ENCODE measurements at regions not wholly inside any gene's neighbourhood (a gene's known extent, or its start where the extent isn't known, plus 50 kb on each side); places are given as distances from the start of the nearest gene placed in this dataset.
A peak's percentile ranks its signal among the peaks of the same experiment; 100 is the strongest.

DNA sequence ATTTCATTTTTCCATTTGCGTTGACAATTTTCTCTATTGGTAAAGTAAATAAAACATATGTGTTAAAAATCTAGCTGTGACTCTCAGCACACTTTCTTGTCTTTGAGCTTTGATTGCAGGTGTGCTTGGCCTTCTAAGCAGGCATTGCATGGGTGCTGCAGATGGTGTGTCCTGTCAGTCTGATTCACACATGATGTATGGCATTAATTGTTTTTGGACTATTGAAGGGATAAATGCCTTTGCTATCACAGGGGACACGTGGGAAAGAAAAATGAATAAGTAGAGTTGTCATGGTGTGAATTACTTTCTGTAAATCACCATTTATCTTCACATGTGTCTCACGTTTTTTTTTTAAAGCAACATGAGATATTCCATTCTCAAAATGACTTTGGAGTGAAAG, 211.3 kb upstream of the NAV3 start:
- no peak for DNase-seq

DNA sequence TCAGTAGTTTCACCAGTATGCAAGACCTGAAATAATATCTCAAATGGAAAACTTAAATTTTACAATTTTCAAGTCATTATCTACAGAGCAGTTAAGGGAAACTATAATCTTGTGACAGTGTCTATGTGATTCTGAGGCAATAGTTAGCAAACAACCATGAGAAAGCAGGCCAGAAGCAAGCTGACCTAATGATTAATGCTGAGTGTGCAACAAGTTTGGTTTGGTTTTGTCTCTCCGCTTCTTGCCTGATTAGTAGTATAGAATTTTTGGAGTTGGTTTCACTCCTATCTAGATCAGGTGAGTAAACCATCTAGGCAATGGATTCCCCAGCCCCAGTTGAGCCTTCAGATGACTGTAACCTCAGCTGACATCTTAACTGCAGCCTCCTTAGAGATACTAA, 212.9 kb upstream of the NAV3 start:
- no peak for DNase-seq

DNA sequence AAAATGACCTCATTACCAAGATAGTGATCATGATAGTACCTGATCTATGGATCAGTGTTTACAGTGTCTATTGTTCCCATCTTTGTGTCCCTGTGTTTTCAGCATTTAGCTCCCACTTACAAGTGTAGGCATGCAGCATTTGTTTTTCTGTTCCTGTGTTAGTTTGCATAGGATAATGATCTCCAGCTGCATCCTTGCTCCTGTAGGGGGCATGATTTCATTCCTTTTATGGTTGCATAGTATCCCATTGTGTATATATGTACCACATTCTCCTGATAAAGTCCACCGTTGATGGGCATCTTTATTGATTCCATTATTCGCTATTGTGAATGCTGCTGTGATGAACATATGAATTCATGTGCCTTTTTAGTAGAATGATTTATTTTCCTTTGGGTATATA, 215.4 kb upstream of the NAV3 start:
- peak in 1 of 2 experiments; percentile 9 for DNase-seq

DNA sequence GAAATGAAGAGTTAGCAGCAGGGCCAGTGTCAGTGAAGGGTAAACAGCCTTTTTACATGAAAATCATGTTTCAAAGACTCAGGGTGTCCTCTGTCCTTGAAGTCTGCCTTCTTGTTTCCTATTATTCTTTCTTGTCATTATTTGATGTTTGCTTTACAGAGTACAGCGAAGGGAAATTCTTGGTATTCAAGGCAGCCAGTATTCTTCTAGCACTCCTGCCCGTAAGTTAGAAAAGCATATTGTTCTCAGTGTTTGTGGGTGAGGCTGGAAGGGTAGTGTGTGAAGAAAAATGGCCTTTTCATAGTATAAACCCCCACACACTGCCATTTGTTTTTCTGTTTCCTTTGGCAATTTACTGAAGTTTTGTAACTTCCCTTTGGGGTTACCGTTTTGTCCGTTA, 217.3 kb upstream of the NAV3 start:
- DNase-seq: no peak

DNA sequence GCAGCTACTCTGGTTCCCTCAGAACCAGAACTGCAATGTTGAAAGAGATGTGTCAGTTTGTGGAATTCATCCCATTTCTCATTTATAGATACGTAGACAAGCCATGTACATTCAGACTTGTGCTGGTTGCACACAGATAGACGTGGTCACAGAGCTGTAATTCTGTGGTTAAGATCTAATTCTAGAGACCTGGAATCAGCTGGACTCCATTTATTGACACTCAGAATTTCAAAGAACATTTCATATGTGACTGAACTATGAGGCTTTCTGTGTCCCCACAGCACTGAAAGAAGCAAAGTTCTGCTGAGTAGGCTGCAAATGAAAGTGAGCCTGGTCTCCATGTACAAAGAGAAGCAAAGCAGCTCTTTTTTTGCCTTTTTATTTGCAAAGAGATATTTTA, 220.2 kb upstream of the NAV3 start:
- no peak for DNase-seq

DNA sequence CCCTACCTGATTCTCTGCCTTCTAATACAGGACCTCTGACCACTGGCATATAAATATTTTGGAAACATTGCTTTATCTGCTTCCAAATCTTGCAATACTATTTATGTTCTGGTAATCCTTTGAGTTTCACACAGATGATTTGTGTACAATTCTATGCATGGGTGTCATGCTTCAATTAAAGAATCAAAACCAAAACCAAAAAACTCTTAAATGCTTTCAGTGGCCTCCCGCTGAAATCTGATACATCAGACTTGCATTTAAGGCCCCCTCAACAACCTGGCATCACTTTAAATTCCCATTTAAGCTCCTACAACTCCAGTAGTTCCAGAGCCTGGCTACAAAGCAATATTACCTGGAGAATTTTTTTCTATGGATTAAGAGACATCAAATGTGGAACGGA, 221.7 kb upstream of the NAV3 start:
- no peak for DNase-seq

DNA sequence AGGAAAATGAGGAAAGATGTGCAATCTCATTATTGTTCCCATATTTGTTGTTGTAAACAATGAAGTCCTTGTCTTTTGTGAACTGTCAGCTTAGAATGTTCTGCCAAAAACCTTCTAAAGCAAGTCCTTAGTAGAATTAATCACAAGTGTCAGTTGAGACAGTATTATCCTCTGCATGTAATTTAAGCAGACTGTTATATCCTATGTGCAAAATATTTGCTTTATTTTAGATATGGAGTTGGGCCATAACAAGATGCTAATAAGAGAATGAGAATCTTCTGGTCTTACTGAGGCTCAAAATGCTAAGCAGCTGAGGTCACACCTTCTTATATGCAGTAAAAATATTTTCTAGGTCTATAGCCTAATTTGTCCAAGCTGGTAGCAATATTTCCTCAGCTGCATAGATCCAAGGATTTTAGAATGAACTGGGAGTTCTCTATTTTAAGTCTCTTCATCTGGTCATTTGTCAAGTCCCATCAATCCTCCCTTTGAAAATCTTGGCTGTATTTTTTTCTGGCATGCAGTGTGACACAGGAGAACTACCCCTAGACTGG, 222.3 kb upstream of the NAV3 start:
- no peak for DNase-seq

DNA sequence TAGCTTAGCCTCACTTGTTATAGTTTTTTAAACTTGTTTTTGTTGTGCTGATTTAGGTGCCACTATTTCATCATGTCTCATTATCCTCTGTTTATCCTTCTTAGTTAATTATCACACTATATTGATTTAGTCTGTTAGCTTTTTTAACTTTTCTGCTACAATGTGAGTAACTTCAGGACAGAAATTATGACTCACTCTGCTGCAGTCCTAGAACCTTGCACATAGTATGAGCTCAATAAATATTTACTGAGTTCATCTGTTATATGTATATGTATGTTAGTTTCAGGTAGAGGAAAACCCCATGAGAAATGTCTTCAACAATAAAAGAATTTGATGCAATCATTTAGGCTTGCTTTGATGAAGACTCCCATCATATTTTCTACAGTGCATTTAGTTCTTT, 224.3 kb upstream of the NAV3 start:
- no peak for DNase-seq

DNA sequence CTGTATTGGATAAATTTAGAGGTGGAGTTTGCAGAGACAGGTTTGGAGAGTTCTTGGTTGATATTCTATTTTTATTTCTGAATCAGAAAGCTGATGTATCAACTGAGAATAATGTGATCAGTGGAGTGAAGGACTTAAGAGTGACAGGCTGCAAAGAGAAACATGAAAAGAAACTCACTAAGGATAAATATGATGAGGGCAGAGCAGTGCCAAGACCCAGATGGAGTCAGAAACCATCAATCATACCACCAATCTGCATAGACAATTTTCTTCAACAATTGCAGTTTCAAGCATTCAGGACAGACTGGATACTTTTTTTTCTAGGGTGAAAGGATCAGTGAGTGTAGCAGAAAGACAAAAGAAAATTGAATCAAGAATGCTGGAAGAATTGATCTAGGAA, 226.7 kb upstream of the NAV3 start:
- no peak for DNase-seq

DNA sequence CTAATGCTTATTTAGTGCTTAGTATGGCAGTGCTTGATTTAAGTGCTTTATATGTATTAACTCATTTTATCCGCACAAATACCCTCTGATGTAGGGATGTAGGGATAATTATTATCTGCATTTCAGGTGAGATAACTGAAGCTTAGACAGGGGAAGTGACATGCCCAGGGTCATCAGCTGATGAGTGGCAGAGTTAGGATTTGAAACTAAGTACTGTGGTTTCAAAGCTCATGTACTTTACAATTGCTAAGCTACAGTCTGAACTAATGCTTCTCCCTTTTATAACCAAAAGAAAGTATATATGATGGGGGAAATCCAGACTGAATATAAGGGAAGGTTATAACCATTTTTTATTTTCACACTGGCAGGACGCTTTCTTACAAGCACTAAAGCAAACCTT, 229.6 kb upstream of the NAV3 start:
- no peak for DNase-seq

DNA sequence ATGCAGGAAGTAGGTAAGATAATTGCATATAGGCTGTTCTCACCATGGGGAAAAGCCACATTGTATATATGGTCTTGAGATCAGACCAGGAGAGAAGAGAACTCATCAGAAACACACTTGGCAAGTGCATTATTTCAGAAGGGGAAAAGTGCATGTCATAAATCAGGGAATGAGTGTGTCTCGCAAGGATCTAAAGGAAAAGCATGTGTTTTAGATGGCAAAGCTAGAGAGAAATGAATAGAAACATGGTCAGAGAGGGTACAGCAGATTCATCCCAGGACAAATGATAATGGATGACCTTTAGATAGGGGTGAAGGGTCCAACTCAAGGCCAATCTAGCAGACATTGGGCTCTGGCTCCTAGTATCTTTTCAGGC, 230.2 kb upstream of the NAV3 start:
- no peak for DNase-seq

DNA sequence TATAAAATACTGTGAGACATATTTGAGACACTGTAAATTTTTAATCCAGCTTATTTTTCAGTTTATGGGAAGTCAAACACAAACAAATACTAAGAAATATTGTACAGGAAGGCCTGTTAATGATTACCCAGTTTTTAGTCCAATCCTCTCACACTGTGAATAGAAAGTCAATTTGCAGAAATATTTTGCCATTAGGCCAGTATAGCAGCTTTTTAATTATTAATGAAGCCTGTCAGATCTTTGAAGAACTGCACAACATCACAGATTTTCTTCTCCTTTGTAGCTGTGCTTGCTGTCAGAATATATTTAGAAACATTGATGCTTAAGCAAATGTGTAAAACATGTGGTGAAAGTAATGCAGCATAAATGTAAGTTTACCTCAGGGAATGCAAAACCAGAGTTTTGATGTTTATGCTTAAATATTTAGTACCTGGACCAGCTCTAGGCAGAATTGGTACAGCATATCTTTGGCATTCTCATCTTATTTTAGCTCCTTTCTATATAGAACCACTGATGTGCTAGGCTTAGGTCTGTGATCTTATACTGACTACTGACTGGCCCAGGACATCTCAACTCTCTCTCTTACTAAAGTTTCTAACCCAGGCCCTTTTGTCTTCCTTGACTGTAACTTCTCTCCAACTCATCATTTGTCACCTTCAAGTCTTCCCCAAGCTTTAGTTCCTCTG, 230.8 kb upstream of the NAV3 start:
- DNase-seq: no peak

DNA sequence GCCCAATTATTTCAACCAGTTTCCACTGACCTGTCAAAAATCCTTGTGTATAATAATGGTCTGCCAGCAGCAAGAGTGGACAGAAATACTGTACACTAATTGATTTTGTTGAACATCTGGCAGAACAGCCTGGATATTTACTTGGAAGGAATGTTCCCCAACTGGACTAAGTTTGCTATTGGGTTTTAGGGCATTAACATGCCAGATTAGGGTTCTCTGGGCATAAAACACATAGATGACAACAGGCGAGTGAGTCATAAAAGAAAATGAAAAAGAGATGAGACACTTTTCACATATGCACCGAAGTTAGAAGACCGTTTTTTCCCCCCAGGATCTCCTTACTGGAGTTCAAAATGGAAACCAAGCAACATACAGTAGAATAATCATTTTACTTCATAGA, 236.3 kb upstream of the NAV3 start:
- DNase-seq: no peak

DNA sequence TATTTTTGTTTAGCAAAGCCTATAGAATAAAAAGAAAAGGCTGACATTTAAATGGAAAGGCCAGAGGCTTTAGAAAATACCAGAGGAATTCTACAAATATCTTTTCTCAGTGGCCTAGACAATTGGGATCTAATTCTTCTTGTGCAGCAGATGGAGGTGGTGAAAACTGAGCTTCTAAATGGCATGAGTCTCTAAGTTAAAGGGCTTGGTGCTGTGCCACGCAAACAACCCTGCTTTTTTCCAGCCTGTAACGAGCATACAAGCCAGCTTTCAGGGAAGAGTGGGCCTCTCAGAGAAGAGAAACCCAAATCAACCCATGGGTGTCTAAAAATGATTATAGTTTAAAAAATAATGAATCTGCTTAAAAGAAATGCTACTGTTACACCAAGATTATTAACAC, 237.9 kb upstream of the NAV3 start:
- DNase-seq: peak in 1 of 2 experiments; percentile 62

DNA sequence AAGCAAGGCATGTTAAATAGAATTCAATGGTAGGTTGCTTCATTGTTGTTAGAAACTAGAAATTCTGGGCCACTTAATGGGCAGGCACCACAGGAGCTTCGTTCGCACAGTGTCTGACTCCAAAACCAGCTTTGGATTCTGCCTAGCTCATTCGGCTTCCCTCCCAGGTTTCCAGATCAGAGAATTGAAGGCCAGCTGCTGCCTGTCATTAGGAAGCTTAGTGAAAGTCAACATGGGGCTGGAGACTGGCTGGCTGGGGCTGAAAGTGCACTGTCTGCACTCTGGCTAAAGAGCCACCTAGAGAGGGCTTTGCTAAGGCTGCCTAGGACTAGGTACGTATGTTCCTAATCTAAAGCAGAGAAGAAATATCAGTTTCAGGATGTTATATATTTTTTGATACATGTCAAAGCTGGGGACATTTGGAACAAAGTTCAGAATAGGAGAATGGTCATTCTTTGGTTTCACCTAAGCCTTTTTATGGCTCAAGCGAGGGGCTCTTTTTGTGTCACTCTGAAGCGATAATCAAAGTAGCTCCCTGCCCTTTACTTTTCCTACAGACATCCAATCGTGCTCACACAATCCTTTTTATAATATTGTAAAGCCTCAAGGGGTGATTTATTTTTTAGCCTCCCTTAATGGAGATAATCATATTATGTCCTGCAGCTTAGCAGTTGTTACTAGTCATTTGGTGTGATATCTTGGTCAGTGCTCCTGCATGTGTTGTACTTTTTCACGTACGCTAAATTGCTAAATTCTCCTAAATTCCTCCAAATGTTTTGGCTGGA, 238.5 kb upstream of the NAV3 start:
- peak; percentile 85 to 94 for DNase-seq

DNA sequence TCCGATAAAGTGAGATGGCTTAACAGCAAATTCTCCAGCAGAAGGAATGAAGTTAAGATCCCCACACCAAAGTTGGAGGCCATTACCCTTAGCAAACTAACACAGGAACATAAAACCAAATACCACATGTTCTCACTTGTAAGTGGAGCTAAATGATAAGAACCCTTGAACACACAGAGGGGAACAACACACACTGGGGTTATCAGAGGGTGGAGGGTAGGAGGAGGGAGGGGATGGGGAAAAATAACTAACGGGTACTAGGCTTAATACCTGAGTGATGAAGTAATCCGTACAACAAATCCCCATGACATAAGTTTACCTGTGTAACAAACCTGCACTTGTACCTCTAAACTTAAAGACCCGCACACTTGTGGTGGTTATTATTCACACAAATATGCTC, 240.4 kb upstream of the NAV3 start:
- no peak for DNase-seq

DNA sequence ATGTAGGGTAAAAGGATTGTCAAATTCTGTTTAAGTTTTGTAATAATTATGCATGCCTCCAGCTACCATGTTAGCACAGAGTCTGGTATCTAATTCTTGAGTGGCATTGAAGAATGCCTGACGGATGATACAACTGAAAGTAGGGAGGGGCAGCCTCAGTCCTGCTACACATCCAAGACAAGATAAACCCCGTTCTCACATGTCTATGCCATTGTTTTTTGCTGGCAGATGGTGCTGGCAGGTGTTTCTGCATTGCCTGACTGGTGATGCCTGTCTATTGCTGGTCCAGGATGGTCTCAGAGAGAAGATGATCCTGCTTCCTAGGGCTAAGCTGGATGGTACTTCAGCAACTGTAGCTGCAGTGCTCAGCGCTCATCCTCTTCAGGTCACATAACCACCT, 245.8 kb upstream of the NAV3 start:
- no peak for DNase-seq

DNA sequence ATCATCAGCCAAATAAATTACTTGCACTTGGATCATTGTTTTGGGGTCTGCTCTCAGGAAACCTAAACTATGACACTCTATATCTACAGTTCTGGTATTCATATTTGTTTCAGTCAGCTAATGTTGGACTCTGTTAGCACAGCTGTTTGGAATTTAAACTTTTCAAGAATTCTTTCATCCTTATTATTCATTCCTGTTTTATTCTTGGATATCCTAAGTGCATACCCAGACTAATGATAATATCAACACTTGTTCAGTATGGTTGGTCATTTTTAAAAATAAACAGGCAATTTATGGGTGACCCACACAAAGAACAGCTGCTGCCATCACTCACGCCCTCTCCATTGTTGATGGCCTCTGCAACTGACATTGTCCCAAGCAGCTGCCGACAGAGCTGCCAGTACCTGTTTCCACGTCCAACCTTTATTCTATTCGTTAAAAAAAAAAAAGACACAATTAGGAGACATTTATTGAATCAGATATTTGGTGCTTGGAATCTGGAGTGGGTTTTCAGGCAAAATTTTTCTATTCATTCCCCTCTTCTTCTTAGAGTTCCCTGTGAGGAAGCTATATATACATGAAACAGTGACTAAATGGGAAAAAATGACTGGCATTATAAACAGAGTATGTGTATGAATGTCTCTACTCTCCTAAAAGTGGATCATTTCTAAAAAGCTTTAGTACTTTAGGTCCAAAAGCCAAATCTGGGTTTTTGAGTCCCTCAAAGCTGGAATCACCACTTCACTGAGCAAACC, 252.1 kb upstream of the NAV3 start:
- no peak for DNase-seq

DNA sequence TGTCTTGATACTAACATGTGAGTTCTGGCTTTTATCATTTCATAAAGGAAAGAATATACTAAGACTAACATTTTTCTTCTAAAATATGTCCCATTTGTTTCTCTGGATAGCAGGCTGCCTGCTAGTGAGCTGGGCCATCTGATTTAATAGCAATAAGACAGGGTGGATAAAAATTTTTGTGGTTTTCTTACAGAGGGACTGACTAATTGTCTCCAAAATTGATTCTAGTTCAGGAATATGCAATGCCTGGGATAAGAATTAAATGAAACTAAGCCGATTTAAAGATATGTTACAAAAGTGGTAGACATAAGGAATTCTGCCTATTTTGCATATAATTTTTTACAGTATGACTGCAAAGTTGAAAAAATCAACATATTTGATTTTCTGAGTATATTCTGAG, 252.9 kb upstream of the NAV3 start:
- no peak for DNase-seq

DNA sequence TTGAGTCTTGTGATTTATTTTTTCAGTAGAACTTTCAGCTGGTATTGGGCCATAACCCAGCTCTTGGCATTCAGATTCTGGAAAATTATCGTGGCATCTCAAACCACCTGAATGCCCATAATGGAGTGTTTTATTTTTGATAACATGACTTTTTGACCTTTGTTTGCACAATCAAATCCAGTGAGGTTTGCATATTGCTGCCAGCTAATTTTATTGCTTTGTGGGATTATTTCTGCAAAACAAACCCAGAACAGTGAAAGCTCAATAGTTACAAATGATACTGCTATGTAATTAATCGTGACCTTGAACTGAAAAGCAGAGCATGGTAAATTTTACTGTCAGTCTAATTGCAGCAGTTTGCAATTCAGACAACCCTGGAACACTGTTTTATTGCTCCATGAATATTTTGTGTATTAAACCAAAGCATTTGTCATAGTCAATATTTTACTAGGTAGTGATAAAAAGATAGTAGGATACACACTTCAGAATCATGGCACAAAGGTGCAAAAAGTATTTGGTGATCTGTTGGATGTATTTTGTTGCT, 255.2 kb upstream of the NAV3 start:
- DNase-seq: no peak

DNA sequence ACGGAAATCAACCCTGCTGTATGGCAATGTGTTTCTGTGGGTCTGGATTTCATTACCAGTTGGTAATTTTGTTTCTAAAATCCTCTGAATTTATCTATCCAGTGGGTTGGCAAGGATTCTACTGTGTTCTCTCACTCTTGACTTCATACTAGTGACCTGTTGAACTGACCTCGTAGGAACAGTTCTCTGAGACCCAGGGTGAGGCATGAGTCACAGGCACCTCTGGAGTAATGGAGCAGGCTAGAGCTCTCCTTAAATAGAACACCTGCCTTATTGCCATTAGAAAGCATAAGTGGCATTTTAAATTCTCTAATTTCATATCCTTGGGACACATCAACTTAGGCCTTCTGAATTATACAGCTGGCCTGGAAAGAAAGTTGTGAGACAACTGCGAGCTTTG, 258.3 kb upstream of the NAV3 start:
- DNase-seq: no peak

DNA sequence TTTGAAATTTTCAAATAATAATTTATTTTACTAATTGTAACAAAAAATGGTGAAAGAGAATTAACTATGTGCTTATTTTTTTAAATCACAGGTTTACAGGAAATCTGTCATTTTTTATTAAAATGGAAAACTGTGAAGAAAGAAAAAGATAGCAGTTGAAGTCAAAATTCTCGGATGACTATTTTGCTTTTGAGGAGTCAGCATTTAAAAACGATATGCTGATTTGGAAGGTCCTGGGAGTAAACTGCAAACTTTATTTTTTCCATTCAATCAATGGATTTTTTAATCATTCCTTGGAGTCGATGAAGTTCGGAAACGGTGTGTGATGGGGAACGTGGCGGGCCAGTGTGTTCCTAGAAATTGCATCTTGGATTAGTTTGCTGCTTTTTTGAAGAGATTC, 258.9 kb upstream of the NAV3 start:
- no peak for DNase-seq

DNA sequence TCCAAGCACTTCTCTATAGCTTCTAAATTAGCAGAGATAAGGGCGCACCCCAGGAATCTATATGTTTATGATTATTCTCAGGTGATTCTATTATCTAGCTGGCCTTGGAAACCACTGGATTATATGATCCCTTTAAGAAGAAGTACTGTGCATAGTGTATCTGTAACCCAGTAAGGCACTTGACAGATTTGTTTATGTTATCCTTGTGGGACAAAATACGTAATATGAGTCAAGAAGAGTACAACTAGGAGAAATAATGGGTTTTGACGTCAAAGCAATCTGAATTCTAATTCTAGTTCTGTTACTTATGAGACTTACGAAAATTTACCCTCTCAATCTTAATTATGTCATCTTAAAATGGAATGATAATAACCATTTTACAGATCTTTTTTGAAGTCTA, 259.6 kb upstream of the NAV3 start:
- DNase-seq: no peak

DNA sequence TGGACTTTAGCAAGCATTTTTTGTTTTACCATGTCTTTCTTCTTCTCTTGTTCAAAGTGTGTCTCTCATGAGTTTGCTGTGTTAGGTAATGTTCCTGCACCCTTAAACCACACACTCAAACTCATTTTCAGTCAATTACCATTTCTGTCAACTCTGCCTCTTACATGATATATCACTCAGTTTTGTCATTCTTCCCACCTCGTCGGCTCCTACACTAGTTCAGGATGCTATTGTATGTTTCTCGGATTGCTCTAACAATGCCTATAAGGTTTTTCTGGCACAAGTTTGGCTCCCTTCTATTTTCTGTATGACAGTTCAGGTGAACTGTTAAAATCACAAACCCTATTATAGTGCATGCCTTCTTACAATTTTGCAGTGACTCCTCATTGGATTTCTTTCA, 260.8 kb upstream of the NAV3 start:
- no peak for DNase-seq

Data from NCI-H2081 (cell line).